GM12864 (cell line): ENCODE measurements at regions not wholly inside any gene's neighbourhood (a gene's known extent, or its start where the extent isn't known, plus 50 kb on each side); places are given as distances from the start of the nearest gene placed in this dataset.

Experiments used
- DNase-seq: peaks from one replicate; pipeline ENCODE4 v3.0.0-alpha.2; 2011; ENCODE audit warnings: low read depth
- H3K4me3 ChIP-seq: 2 replicates; pipeline ENCODE4 v1.5.1; 2011; ENCODE audit warnings: mild to moderate bottlenecking, low read depth, low read length, control low read depth
- TF ChIP-seq, protein P1 (sequence below): IDR thresholded peaks from 2 replicates; pipeline ENCODE4 v1.5.1; 2011; ENCODE audit warnings: low read depth, mild to moderate bottlenecking, moderate library complexity, low read length, control low read depth, inconsistent platforms; ENCODE audit errors: missing control alignments

DNA sequence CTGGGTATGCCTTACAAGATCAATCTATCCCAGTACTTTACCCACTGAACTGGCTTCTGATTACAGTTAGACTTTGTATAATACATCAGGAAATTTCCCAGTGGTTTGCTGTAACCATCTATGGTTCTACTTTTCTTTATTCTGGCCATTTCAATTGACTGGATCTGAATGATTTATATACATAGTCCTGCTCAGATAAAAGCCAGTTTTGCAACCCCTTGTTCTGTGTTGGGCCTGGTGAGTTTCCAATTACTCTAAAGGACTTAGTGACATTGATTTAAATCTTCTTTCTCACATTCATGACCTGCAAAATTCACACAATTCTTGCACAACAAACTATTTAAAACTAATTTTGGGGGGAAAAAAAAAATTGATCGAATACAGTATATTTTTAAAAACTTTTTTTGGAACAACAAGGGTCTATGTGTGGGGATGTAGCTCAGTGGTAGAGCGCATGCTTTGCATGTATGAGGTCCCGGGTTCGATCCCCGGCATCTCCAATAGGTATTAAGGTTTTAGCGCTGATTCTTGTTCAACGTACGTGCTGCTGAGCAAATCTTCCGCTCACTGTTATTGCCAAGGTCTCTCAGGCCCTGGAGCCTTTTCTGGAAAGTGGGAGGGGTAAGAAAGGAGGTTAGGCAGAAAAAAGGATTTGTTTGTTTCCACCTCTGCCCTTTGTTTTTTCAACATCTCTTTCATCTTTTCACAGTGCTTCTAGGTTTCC is 117.5 kb downstream of the GPX5 start:
- TF ChIP-seq, protein P1, sequence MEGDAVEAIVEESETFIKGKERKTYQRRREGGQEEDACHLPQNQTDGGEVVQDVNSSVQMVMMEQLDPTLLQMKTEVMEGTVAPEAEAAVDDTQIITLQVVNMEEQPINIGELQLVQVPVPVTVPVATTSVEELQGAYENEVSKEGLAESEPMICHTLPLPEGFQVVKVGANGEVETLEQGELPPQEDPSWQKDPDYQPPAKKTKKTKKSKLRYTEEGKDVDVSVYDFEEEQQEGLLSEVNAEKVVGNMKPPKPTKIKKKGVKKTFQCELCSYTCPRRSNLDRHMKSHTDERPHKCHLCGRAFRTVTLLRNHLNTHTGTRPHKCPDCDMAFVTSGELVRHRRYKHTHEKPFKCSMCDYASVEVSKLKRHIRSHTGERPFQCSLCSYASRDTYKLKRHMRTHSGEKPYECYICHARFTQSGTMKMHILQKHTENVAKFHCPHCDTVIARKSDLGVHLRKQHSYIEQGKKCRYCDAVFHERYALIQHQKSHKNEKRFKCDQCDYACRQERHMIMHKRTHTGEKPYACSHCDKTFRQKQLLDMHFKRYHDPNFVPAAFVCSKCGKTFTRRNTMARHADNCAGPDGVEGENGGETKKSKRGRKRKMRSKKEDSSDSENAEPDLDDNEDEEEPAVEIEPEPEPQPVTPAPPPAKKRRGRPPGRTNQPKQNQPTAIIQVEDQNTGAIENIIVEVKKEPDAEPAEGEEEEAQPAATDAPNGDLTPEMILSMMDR = no peak
- peak; percentile 39 for DNase-seq
- H3K4me3 ChIP-seq = no peak overlapping the region

DNA sequence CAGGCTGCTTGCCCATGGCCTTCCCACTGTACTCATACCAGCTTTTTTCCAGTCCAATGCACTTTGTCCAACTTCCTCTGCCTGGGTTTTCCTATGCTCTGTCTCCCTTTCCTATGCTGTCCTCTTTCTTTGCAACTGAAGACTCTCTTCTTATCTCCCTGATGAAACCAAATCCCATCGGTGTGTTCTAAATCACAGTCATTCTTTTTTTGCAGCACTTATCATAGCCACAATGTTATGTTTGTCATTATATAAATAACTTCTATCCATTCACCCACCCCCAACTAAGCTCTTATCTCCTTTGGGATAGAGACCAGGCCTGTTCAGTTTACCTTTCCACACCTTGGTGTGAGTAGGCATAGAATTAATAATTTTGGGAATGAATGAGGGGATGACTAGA is 121.0 kb downstream of the GPX5 start:
- TF ChIP-seq, protein P1 = no peak
- no peak for DNase-seq
- no peak overlapping the region for H3K4me3 ChIP-seq

DNA sequence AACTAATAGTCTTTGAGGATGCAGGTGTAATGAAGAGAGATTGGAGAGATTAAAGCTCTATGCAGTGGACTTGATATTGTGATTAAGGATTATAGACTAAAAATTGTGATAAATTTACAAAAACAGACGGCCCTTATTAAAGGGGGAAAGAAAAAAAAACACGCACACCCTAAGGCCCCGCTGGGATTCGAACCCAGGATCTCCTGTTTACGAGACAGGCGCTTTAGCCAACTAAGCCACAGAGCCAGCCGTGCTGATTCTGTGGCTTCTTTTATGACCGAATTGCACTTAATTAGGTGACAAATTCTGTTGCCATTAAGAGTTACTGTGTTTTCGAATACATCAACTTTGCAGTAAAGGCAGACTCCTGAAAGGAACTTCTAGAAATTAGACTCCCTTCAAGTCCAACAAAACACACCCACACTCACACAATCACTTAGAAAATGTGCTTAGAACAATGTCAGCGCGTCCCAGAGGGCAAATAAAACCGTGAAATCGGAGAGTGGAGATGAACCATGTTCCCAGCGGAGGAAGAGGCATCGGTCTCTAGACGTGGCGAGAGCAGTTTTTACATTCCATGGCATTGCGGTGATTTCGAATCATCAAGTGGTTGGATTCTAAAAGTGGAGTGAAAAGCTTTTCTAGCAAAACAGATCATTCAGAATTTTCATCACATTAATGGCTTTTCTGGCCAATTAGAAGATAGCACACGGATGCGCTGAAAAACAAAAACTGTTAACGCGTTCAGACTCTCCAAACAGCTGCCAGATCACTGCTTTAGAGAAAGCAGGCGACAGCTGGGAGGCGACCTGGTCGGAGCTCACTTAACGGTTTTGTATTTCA is 122.6 kb downstream of the GPX5 start:
- DNase-seq = peak; percentile 65
- TF ChIP-seq, protein P1 = no peak
- peak overlapping the region; percentile 67 for H3K4me3 ChIP-seq

DNA sequence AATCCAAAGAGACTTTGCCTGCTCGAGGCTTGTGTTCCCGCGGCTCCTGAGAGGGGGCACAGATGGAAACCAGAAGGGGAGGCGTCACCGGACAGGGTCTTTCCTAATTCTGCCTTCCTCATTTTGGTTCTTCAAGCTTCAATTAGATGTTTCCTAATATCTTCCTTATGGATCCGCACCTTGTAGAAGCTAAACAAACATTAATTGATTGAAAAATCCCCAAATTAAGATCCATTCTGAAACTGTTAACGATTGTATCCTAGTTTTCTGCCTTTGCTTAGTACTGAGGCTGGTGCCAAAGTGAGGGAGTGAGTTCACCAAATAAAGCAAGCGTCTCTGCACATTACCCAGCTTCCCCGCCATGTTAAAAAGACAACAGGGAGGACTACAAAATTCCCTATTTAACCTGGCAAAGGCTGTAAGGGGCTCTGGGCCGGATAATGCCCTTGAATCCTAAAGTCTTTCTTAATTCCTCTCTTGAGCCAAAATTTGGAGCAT is 123.2 kb downstream of the GPX5 start:
- DNase-seq = no peak
- TF ChIP-seq, protein P1 = no peak
- peak overlapping the region; percentile 67 for H3K4me3 ChIP-seq

DNA sequence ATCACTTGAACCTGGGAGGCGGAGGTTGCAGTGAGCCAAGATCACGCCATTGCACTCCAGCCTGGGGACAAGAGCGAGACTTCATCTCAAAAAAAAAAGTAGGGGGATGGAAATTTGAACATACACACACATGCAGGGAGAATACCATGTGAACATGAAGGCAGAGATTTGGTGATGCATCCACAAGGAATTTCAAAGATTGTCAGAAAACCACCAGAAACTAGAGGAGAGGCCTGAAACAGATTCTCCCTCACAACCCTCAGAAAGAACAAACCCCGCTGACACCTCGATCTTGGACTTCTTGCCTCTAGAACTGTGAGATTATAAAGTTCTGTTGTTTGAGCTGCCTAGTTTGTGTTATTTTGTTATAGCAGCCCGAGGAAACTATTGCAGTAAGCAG is 125.5 kb downstream of the GPX5 start:
- no peak overlapping the region for H3K4me3 ChIP-seq
- no peak for DNase-seq
- TF ChIP-seq, protein P1 = no peak

DNA sequence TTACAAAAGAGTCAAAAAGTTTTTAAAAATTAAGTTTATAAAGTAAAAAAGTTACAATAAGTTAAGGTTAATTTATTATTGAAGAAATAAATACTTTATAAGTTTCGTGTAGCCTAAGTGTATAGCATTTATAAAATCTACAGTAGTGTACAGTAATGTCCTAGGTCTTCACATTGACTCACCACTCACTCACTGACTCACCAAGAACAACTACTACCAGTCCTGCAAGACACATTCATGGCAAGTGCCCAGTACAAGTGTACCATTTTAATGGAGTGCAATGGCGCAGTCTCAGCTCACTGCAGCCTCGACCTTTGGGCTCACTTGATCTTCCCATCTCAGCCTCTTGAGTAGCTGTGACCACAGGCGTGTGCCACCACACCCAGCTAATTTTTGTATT is 128.2 kb downstream of the GPX5 start:
- TF ChIP-seq, protein P1 = no peak
- no peak overlapping the region for H3K4me3 ChIP-seq
- no peak for DNase-seq
